ENCODE measurements at regions not wholly inside any gene's neighbourhood (a gene's known extent, or its start where the extent isn't known, plus 50 kb on each side); places are given as distances from the start of the nearest gene placed in this dataset.

DNA sequence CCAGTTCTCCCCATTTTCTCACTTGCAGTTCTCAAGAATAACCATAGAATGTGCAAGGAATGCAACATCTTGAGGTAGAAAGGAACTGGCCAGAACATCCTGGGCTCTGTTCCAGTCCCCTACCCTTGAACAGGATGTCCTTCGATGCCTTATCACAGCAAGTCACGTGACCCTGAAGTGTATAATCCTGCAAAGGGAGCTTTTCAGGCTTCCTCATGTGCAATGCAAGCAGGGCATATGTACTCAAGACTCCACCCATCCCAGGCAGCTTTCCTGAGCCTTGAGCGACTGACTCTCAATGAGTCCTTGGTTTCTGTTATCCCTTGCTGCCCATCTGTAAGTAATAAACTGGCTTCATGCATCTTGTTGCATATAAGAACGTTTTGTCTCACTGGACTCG is 311.0 kb downstream of the MRPL39 start:
- no peak for TF ChIP-seq EZH2 (IDR thresholded peaks at IDR 0.05; ENCODE audit: borderline replicate concordance, low read depth, low read length, severe bottlenecking)
- TF ChIP-seq, protein P1, sequence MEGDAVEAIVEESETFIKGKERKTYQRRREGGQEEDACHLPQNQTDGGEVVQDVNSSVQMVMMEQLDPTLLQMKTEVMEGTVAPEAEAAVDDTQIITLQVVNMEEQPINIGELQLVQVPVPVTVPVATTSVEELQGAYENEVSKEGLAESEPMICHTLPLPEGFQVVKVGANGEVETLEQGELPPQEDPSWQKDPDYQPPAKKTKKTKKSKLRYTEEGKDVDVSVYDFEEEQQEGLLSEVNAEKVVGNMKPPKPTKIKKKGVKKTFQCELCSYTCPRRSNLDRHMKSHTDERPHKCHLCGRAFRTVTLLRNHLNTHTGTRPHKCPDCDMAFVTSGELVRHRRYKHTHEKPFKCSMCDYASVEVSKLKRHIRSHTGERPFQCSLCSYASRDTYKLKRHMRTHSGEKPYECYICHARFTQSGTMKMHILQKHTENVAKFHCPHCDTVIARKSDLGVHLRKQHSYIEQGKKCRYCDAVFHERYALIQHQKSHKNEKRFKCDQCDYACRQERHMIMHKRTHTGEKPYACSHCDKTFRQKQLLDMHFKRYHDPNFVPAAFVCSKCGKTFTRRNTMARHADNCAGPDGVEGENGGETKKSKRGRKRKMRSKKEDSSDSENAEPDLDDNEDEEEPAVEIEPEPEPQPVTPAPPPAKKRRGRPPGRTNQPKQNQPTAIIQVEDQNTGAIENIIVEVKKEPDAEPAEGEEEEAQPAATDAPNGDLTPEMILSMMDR (IDR thresholded peaks at IDR 0.05; ENCODE audit: borderline replicate concordance, extremely low read depth, low read length, poor library complexity, severe bottlenecking), result no peak

Measured in DND-41 (cell line).